Mucosa of stomach (tissue), 1 donor: ENCODE measurements at regions not wholly inside any gene's neighbourhood (a gene's known extent, or its start where the extent isn't known, plus 50 kb on each side); places are given as distances from the start of the nearest gene placed in this dataset.

Source experiments
- H3K27me3 ChIP-seq: one replicate; pipeline ENCODE4 v1.7.0; 2013; ENCODE audit warnings: mild to moderate bottlenecking, low read length; ENCODE audit not compliant: control insufficient read depth, insufficient read depth
- H3K36me3 ChIP-seq: one replicate; pipeline ENCODE4 v1.7.0; 2013; ENCODE audit warnings: low read length; ENCODE audit not compliant: control insufficient read depth, insufficient read depth
- H3K4me1 ChIP-seq: one replicate; pipeline ENCODE4 v1.7.0; 2013; ENCODE audit warnings: mild to moderate bottlenecking, low read length; ENCODE audit not compliant: control insufficient read depth, insufficient read depth
- H3K4me3 ChIP-seq: one replicate; pipeline ENCODE4 v1.7.0; 2013; ENCODE audit warnings: low read length
- H3K9ac ChIP-seq: one replicate; pipeline ENCODE4 v1.7.0; 2013; ENCODE audit warnings: mild to moderate bottlenecking, low read length, moderate library complexity
- H3K9me3 ChIP-seq: one replicate; pipeline ENCODE4 v1.7.0; 2013; ENCODE audit warnings: mild to moderate bottlenecking, low read length, moderate library complexity; ENCODE audit not compliant: control insufficient read depth
- donor health status: Pancreatic carcinoma.

GRCh38 chr5:39902626-39903025 is 477.8 kb upstream of the DAB2 start:
- H3K4me3 ChIP-seq: no peak overlapping the region

GRCh38 chr5:39898731-39899130 is 474.0 kb upstream of the DAB2 start:
- H3K36me3 ChIP-seq: no peaks in the 10 kb centered on the region
- H3K4me3 ChIP-seq: no peak overlapping the region

More at GRCh38 chr5:39902626-39903025, 477.8 kb upstream of the DAB2 start:
- Histone ChIP-seq H3K9me3 (no peaks in the 10 kb centered on the region), H3K9ac (no peak overlapping the region), H3K27me3 (no peaks in the 10 kb centered on the region), H3K4me1 (no peaks in the 10 kb centered on the region), H3K36me3 (no peaks in the 10 kb centered on the region)

GRCh38 chr5:39896706-39897105 is 471.9 kb upstream of the DAB2 start:
- Histone ChIP-seq H3K9me3 (no peaks in the 10 kb centered on the region), H3K4me3 (no peak overlapping the region)

More at GRCh38 chr5:39898731-39899130, 474.0 kb upstream of the DAB2 start:
- H3K9ac ChIP-seq: no peak overlapping the region
- H3K4me1 ChIP-seq: no peaks in the 10 kb centered on the region
- H3K27me3 ChIP-seq: no peaks in the 10 kb centered on the region
- no peaks in the 10 kb centered on the region for H3K9me3 ChIP-seq

GRCh38 chr5:39896104-39896503 is 471.3 kb upstream of the DAB2 start:
- Histone ChIP-seq H3K9ac (no peak overlapping the region), H3K4me1 (no peaks in the 10 kb centered on the region)

More at GRCh38 chr5:39896706-39897105, 471.9 kb upstream of the DAB2 start:
- no peaks in the 10 kb centered on the region for H3K27me3 ChIP-seq
- H3K4me1 ChIP-seq: no peaks in the 10 kb centered on the region
- no peaks in the 10 kb centered on the region for H3K36me3 ChIP-seq
- no peak overlapping the region for H3K9ac ChIP-seq

GRCh38 chr5:39892708-39893107 is 467.9 kb upstream of the DAB2 start:
- Histone ChIP-seq H3K36me3 (no peaks in the 10 kb centered on the region), H3K4me3 (no peak overlapping the region), H3K9ac (no peak overlapping the region), H3K27me3 (no peaks in the 10 kb centered on the region), H3K4me1 (no peaks in the 10 kb centered on the region), H3K9me3 (no peaks in the 10 kb centered on the region)

More at GRCh38 chr5:39896104-39896503, 471.3 kb upstream of the DAB2 start:
- no peaks in the 10 kb centered on the region for H3K27me3 ChIP-seq
- H3K9me3 ChIP-seq: no peaks in the 10 kb centered on the region
- H3K4me3 ChIP-seq: no peak overlapping the region
- H3K36me3 ChIP-seq: no peaks in the 10 kb centered on the region

- H3K9ac ChIP-seq: no peak overlapping the region
- H3K4me3 ChIP-seq: no peak overlapping the region
- no peaks in the 10 kb centered on the region for H3K9me3 ChIP-seq
- H3K36me3 ChIP-seq: no peaks in the 10 kb centered on the region
- no peaks in the 10 kb centered on the region for H3K4me1 ChIP-seq
- no peaks in the 10 kb centered on the region for H3K27me3 ChIP-seq
Measured at GRCh38 chr5:39891376-39891775, 466.6 kb upstream of the DAB2 start.

GRCh38 chr5:39880985-39881384 is 456.2 kb upstream of the DAB2 start:
- H3K4me1 ChIP-seq: no peaks in the 10 kb centered on the region
- no peaks in the 10 kb centered on the region for H3K36me3 ChIP-seq

GRCh38 chr5:39877479-39877878 is 452.7 kb upstream of the DAB2 start:
- H3K9me3 ChIP-seq: no peaks in the 10 kb centered on the region
- no peak overlapping the region for H3K9ac ChIP-seq
- H3K36me3 ChIP-seq: no peaks in the 10 kb centered on the region
- no peak overlapping the region for H3K4me3 ChIP-seq
- no peaks in the 10 kb centered on the region for H3K27me3 ChIP-seq
- no peaks in the 10 kb centered on the region for H3K4me1 ChIP-seq

More at GRCh38 chr5:39880985-39881384, 456.2 kb upstream of the DAB2 start:
- no peaks in the 10 kb centered on the region for H3K27me3 ChIP-seq
- no peak overlapping the region for H3K4me3 ChIP-seq
- no peak overlapping the region for H3K9ac ChIP-seq
- no peaks in the 10 kb centered on the region for H3K9me3 ChIP-seq

- Histone ChIP-seq H3K9me3 (no peaks in the 10 kb centered on the region), H3K4me1 (no peaks in the 10 kb centered on the region), H3K36me3 (no peaks in the 10 kb centered on the region), H3K4me3 (no peak overlapping the region), H3K27me3 (no peaks in the 10 kb centered on the region), H3K9ac (no peak overlapping the region)
Measured at GRCh38 chr5:39876146-39876545, 451.4 kb upstream of the DAB2 start.

GRCh38 chr5:39870137-39870536 is 445.4 kb upstream of the DAB2 start:
- Histone ChIP-seq H3K9me3 (no peaks in the 10 kb centered on the region), H3K4me1 (no peaks in the 10 kb centered on the region)

GRCh38 chr5:39869396-39869795 is 444.6 kb upstream of the DAB2 start:
- Histone ChIP-seq H3K9me3 (no peaks in the 10 kb centered on the region), H3K4me1 (no peaks in the 10 kb centered on the region)

More at GRCh38 chr5:39870137-39870536, 445.4 kb upstream of the DAB2 start:
- no peaks in the 10 kb centered on the region for H3K36me3 ChIP-seq
- no peaks in the 10 kb centered on the region for H3K27me3 ChIP-seq
- no peak overlapping the region for H3K9ac ChIP-seq
- no peak overlapping the region for H3K4me3 ChIP-seq

GRCh38 chr5:39867923-39868322 is 443.1 kb upstream of the DAB2 start:
- Histone ChIP-seq H3K9me3 (no peaks in the 10 kb centered on the region), H3K36me3 (no peaks in the 10 kb centered on the region), H3K4me1 (no peaks in the 10 kb centered on the region), H3K27me3 (no peaks in the 10 kb centered on the region), H3K4me3 (no peak overlapping the region), H3K9ac (no peak overlapping the region)

More at GRCh38 chr5:39869396-39869795, 444.6 kb upstream of the DAB2 start:
- Histone ChIP-seq H3K9ac (no peak overlapping the region), H3K27me3 (no peaks in the 10 kb centered on the region), H3K4me3 (no peak overlapping the region), H3K36me3 (no peaks in the 10 kb centered on the region)
